PFSK-1 (cell line): ENCODE measurements at regions not wholly inside any gene's neighbourhood (a gene's known extent, or its start where the extent isn't known, plus 50 kb on each side); places are given as distances from the start of the nearest gene placed in this dataset.

ENCODE experiments used
- POLR2AphosphoS5 ChIP-seq: IDR thresholded peaks from 2 replicates; pipeline ENCODE4 v1.6.1; 2012; ENCODE audit warnings: low read depth, mild to moderate bottlenecking, control low read depth, low read length, moderate library complexity
- SIN3A ChIP-seq: IDR thresholded peaks from 2 replicates; pipeline ENCODE4 v1.6.1; 2012; ENCODE audit warnings: mild to moderate bottlenecking, low read length, moderate library complexity, borderline replicate concordance; ENCODE audit not compliant: insufficient read depth
- TF ChIP-seq, protein P1 (sequence below), 2 experiments: IDR thresholded peaks; 2 replicates each; pipeline versions ENCODE4 v1.6.1 to v1.8.0; 2011 to 2012; ENCODE audit warnings: low read depth in 2 of 2, low read length in 2 of 2, control low read depth in 1 of 2, inconsistent platforms in 1 of 2, mild to moderate bottlenecking in 1 of 2, moderate library complexity in 1 of 2; ENCODE audit not compliant: insufficient read depth in 1 of 2

GRCh38 chr4:14562901-14563300, 439.4 kb upstream of the CPEB2 start:
- TF ChIP-seq POLR2AphosphoS5 (no peak), SIN3A (no peak)
- TF ChIP-seq, protein P1, sequence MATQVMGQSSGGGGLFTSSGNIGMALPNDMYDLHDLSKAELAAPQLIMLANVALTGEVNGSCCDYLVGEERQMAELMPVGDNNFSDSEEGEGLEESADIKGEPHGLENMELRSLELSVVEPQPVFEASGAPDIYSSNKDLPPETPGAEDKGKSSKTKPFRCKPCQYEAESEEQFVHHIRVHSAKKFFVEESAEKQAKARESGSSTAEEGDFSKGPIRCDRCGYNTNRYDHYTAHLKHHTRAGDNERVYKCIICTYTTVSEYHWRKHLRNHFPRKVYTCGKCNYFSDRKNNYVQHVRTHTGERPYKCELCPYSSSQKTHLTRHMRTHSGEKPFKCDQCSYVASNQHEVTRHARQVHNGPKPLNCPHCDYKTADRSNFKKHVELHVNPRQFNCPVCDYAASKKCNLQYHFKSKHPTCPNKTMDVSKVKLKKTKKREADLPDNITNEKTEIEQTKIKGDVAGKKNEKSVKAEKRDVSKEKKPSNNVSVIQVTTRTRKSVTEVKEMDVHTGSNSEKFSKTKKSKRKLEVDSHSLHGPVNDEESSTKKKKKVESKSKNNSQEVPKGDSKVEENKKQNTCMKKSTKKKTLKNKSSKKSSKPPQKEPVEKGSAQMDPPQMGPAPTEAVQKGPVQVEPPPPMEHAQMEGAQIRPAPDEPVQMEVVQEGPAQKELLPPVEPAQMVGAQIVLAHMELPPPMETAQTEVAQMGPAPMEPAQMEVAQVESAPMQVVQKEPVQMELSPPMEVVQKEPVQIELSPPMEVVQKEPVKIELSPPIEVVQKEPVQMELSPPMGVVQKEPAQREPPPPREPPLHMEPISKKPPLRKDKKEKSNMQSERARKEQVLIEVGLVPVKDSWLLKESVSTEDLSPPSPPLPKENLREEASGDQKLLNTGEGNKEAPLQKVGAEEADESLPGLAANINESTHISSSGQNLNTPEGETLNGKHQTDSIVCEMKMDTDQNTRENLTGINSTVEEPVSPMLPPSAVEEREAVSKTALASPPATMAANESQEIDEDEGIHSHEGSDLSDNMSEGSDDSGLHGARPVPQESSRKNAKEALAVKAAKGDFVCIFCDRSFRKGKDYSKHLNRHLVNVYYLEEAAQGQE (IDR thresholded peaks at IDR 0.05; ENCODE audit: insufficient read depth in 1 of 2, low read depth in 2 of 2, low read length in 2 of 2) = no peak
